Right lobe of liver (tissue), 4 donors: ENCODE measurements at regions not wholly inside any gene's neighbourhood (a gene's known extent, or its start where the extent isn't known, plus 50 kb on each side); places are given as distances from the start of the nearest gene placed in this dataset.

Experiments used
- CTCF ChIP-seq, 4 donors: fragments of 200-600 bp in 3 of 4; fragments of 450-650 bp in 1 of 4; IDR thresholded peaks; one replicate each; pipeline versions ENCODE4 v1.5.1 to v1.8.0; 2016 to 2022; ENCODE audit warnings: antibody characterized with exemption in 4 of 4, mild to moderate bottlenecking in 2 of 4
- POLR2A ChIP-seq: fragments of 450-650 bp; IDR thresholded peaks from one replicate; pipeline ENCODE4 v1.6.1; 2017; ENCODE audit warnings: antibody characterized with exemption, mild to moderate bottlenecking
- donor health status: DM: no; HTN: no; CAD: no.
- donor health status: DM: no; HTN: no; CAD: no.
- donor health status: DM: no; HTN: yes; CAD: no.

GRCh38 chr2:5064687-5065086, 627.5 kb upstream of the SOX11 start:
- TF ChIP-seq POLR2A, result no peak
- TF ChIP-seq CTCF (IDR thresholded peaks at IDR 0.05), result no peak
